ENCODE measurements at regions not wholly inside any gene's neighbourhood (a gene's known extent, or its start where the extent isn't known, plus 50 kb on each side); places are given as distances from the start of the nearest gene placed in this dataset.

DNA sequence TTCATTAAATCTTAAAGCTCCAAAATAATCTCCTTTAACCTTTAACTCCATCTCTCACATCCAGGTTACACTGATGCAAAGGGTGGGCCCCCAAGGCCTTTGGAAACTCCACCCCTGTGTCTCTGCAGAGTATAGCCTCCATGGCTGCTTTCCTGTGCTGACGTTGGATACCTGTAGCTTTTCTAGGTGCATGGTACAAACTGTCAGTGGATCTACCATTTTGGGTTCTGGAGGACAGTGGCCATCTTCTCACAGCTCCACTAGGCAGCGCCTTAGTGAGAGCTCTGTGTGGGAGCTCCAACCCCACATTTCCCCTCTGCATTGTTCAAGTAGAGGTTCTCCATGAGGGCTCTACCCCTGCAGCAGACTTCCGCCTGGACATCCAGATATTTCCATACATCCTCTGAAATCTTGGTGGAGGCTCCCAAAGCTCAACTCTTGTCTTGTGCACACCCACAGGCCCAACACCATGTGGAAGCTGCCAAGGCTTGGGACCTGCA is 162.2 kb downstream of the RASSF9 start:
- Histone ChIP-seq H3K36me3 (ENCODE audit: control insufficient read depth, insufficient read depth, low read length) (no peaks in the 10 kb centered on the region), H3K27me3 (ENCODE audit: control insufficient read depth, insufficient read depth, low read length, poor library complexity, severe bottlenecking) (no peaks in the 10 kb centered on the region), H3K4me1 (ENCODE audit: control insufficient read depth, insufficient read depth, low read length) (no peaks in the 10 kb centered on the region), H3K4me3 (ENCODE audit: low read length) (no peak overlapping the region), H3K9ac (ENCODE audit: extremely low read depth, low read length, poor library complexity, severe bottlenecking) (no peak overlapping the region), H3K9me3 (ENCODE audit: control insufficient read depth, low read length) (peaks cover 8% of the 10 kb centered on the region), H3K27ac (ENCODE audit: low read depth, low read length) (no peak overlapping the region)
- H3K27ac Mint-ChIP-seq: no peak overlapping the region
- peaks cover 4% of the 10 kb centered on the region for H3K36me3 Mint-ChIP-seq (ENCODE audit: low read depth)
- WGBS, 2 experiments (ENCODE audit: insufficient coverage in 1 of 2, insufficient read length in 1 of 2): 87 to 100% methylated on average over 3 of the region's 3 CpGs
- H3K9me3 Mint-ChIP-seq: peaks cover 14% of the 10 kb centered on the region
- no peak overlapping the region for H3K4me3 Mint-ChIP-seq
- TF ChIP-seq, protein P1, sequence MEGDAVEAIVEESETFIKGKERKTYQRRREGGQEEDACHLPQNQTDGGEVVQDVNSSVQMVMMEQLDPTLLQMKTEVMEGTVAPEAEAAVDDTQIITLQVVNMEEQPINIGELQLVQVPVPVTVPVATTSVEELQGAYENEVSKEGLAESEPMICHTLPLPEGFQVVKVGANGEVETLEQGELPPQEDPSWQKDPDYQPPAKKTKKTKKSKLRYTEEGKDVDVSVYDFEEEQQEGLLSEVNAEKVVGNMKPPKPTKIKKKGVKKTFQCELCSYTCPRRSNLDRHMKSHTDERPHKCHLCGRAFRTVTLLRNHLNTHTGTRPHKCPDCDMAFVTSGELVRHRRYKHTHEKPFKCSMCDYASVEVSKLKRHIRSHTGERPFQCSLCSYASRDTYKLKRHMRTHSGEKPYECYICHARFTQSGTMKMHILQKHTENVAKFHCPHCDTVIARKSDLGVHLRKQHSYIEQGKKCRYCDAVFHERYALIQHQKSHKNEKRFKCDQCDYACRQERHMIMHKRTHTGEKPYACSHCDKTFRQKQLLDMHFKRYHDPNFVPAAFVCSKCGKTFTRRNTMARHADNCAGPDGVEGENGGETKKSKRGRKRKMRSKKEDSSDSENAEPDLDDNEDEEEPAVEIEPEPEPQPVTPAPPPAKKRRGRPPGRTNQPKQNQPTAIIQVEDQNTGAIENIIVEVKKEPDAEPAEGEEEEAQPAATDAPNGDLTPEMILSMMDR (conservative IDR thresholded peaks at IDR 0.05): no peak
- DNase-seq: no peak
- H3K27me3 Mint-ChIP-seq (ENCODE audit: insufficient read depth): no peaks in the 10 kb centered on the region
- H3K4me1 Mint-ChIP-seq: no peaks in the 10 kb centered on the region

DNA sequence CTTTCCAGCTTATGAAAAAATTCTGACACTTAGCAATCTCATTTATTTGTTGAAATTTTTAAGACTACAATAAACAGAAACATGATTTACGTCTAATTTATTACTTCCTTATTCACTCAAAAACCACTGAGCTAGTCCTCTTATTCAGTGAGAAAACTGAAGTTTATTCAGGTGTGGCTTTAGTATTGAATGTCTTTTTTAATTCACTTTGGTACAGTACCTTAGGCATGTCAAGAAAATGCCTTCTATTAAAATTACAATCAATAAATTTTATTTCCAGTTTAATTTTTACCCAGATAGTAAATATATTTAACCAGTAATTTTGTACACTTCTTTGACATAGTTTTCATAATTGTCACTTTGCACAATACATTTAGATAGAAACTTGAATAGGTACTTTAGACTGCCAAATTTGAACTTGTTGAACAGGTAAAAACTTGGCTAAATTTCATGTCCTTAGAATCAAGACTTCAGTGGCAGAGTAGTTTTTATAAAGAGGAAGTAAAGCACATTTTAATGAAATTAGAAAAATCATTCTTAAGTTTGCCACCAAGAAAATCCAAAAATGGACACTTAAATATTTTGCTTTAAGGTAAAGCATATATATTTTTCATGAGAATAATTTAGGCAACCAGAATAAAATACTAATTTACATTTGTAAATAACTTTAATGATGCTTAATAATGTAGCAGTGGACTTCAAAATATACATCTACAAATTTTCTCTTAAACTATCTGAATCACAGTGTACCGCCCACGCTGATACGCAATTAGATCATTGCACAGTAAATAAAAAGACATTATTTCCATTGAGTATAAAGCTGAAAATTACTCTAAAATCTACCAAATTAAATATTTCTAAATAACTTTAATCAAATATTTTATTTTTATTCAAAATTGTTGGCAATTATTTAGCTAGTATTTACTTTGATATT is 159.1 kb downstream of the RASSF9 start:
- peaks cover 8% of the 10 kb centered on the region for H3K9me3 ChIP-seq (ENCODE audit: control insufficient read depth, low read length)
- no peaks in the 10 kb centered on the region for H3K36me3 ChIP-seq (ENCODE audit: control insufficient read depth, insufficient read depth, low read length)
- no peaks in the 10 kb centered on the region for H3K27me3 ChIP-seq (ENCODE audit: control insufficient read depth, insufficient read depth, low read length, poor library complexity, severe bottlenecking)
- no peak for DNase-seq
- no peak overlapping the region for H3K4me3 Mint-ChIP-seq
- no peaks in the 10 kb centered on the region for H3K4me1 Mint-ChIP-seq
- no peak overlapping the region for H3K4me3 ChIP-seq (ENCODE audit: low read length)
- H3K9ac ChIP-seq (ENCODE audit: extremely low read depth, low read length, poor library complexity, severe bottlenecking): no peak overlapping the region
- no peaks in the 10 kb centered on the region for H3K27me3 Mint-ChIP-seq (ENCODE audit: insufficient read depth)
- TF ChIP-seq, protein P1 (conservative IDR thresholded peaks at IDR 0.05): no peak
- H3K27ac ChIP-seq (ENCODE audit: low read depth, low read length): no peak overlapping the region
- no peak overlapping the region for H3K27ac Mint-ChIP-seq
- H3K36me3 Mint-ChIP-seq (ENCODE audit: low read depth): peaks cover 4% of the 10 kb centered on the region
- H3K4me1 ChIP-seq (ENCODE audit: control insufficient read depth, insufficient read depth, low read length): no peaks in the 10 kb centered on the region
- peaks cover 14% of the 10 kb centered on the region for H3K9me3 Mint-ChIP-seq
- 73 to 100% methylated on average over 1 to 4 of the region's 4 CpGs for WGBS, 2 experiments (ENCODE audit: insufficient coverage in 1 of 2, insufficient read length in 1 of 2)

DNA sequence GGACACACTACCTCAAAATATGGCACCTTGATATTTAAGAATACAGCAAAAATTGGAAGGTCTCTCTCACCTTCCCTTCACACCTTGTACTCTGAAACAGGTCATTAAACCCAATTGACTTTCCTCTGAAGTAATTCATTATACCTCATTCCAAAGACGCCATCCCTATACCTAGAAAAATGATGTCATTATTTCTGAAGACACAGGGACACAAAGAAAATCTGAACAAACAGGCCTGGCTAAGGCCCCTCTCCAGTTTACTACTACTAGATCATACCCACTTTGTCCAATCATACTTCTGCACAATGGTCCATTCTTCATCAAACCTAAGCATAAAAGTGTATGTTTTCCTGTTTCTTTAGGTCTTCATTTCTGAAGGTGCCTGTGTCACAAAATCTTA is 156.9 kb downstream of the RASSF9 start:
- Mint-ChIP-seq H3K27me3 (ENCODE audit: insufficient read depth) (no peaks in the 10 kb centered on the region), H3K4me1 (no peaks in the 10 kb centered on the region), H3K9me3 (peaks cover 4% of the 10 kb centered on the region), H3K36me3 (ENCODE audit: low read depth) (peaks cover 1% of the 10 kb centered on the region), H3K27ac (no peak overlapping the region), H3K4me3 (no peak overlapping the region)
- Histone ChIP-seq H3K9me3 (ENCODE audit: control insufficient read depth, low read length) (peaks cover under 1% of the 10 kb centered on the region), H3K27me3 (ENCODE audit: control insufficient read depth, insufficient read depth, low read length, poor library complexity, severe bottlenecking) (no peaks in the 10 kb centered on the region), H3K4me1 (ENCODE audit: control insufficient read depth, insufficient read depth, low read length) (no peaks in the 10 kb centered on the region), H3K9ac (ENCODE audit: extremely low read depth, low read length, poor library complexity, severe bottlenecking) (no peak overlapping the region), H3K27ac (ENCODE audit: low read depth, low read length) (no peak overlapping the region), H3K36me3 (ENCODE audit: control insufficient read depth, insufficient read depth, low read length) (no peaks in the 10 kb centered on the region), H3K4me3 (ENCODE audit: low read length) (no peak overlapping the region)
- 94 to 100% methylated on average over 1 of the region's 1 CpG for WGBS, 2 experiments (ENCODE audit: insufficient coverage in 1 of 2, insufficient read length in 1 of 2)
- DNase-seq: no peak
- TF ChIP-seq, protein P1 (conservative IDR thresholded peaks at IDR 0.05): no peak

Measured in endodermal cell (in vitro differentiated cells).